IPS-18a (cell line): ENCODE measurements at regions not wholly inside any gene's neighbourhood (a gene's known extent, or its start where the extent isn't known, plus 50 kb on each side); places are given as distances from the start of the nearest gene placed in this dataset.

Experiments
- H3K27ac ChIP-seq: one replicate; pipeline ENCODE4 v1.5.1; 2013; ENCODE audit warnings: low read length
- H3K27me3 ChIP-seq: one replicate; pipeline ENCODE4 v1.6.1; 2013; ENCODE audit warnings: mild to moderate bottlenecking, low read length; ENCODE audit not compliant: control insufficient read depth, insufficient read depth
- H3K36me3 ChIP-seq: one replicate; pipeline ENCODE4 v1.6.1; 2013; ENCODE audit warnings: low read depth, low read length; ENCODE audit not compliant: control insufficient read depth
- H3K4me1 ChIP-seq: one replicate; pipeline ENCODE4 v1.6.1; 2013; ENCODE audit warnings: low read depth, low read length; ENCODE audit not compliant: control insufficient read depth
- H3K4me3 ChIP-seq: one replicate; pipeline ENCODE4 v1.5.1; 2013; ENCODE audit warnings: low read length
- H3K9ac ChIP-seq: one replicate; pipeline ENCODE4 v1.6.1; 2013; ENCODE audit warnings: mild to moderate bottlenecking, low read length, moderate library complexity
- H3K9me3 ChIP-seq: one replicate; pipeline ENCODE4 v1.6.1; 2013; ENCODE audit warnings: low read depth, low read length; ENCODE audit not compliant: control insufficient read depth

DNA sequence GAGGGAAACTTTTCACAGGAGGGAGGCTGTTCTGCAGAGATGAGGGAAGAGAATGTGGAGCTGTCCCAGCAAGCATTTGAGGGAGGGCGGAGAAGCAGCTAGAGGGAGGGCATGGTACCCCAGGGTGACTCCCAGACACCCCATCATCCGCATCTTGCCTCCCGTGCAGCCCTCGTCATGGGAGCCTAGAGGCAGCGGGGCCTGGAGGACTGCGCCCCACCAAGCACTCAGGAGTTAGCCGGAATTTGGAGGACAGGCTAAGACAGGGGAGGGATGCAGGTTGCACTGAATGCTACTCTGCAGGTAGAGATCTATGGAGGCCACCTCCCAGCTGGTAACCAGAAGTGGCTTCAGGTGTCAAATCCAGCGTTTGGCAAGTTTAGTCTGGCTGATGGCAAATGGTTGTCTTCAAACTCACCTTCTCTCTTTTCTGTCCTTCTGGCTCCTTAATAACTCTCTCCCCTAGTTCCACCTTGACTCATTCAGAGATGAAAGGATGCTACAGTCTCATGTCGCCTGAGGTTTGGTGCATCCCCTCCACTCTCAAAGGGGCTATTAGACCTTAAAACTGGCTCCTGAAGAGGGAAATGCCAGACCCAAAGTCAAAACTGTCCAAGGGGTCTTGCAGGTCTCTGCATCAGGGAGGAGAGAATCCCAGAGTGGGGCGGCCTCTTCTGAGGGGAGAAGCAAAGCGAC lies 155.9 kb upstream of the TLE3 start:
- Histone ChIP-seq H3K9ac (no peak overlapping the region), H3K27me3 (no peaks in the 10 kb centered on the region), H3K27ac (no peak overlapping the region), H3K4me3 (no peak overlapping the region), H3K4me1 (no peaks in the 10 kb centered on the region), H3K36me3 (no peaks in the 10 kb centered on the region), H3K9me3 (no peaks in the 10 kb centered on the region)

DNA sequence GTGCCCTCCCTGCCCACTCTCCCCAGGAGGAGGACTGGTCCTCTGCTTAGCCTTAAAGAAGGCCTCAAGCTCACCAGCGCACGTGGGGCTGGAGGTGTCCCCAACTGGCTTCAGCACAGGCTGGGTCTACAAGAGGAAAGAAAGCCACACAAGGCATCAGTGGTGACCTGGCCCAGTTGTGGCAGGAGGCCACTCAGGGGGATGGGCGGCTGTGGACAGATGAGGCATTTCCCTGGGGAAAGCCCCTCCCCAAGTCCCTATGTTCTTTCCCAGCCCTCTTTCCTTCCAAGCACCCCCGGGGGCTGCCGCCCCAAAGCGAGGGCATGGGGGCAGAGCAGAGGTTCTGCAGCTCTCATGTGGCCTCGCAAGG lies 155.2 kb upstream of the TLE3 start:
- Histone ChIP-seq H3K36me3 (no peaks in the 10 kb centered on the region), H3K27me3 (no peaks in the 10 kb centered on the region), H3K9me3 (no peaks in the 10 kb centered on the region), H3K4me3 (no peak overlapping the region), H3K4me1 (peaks cover 6% of the 10 kb centered on the region), H3K9ac (no peak overlapping the region), H3K27ac (no peak overlapping the region)

DNA sequence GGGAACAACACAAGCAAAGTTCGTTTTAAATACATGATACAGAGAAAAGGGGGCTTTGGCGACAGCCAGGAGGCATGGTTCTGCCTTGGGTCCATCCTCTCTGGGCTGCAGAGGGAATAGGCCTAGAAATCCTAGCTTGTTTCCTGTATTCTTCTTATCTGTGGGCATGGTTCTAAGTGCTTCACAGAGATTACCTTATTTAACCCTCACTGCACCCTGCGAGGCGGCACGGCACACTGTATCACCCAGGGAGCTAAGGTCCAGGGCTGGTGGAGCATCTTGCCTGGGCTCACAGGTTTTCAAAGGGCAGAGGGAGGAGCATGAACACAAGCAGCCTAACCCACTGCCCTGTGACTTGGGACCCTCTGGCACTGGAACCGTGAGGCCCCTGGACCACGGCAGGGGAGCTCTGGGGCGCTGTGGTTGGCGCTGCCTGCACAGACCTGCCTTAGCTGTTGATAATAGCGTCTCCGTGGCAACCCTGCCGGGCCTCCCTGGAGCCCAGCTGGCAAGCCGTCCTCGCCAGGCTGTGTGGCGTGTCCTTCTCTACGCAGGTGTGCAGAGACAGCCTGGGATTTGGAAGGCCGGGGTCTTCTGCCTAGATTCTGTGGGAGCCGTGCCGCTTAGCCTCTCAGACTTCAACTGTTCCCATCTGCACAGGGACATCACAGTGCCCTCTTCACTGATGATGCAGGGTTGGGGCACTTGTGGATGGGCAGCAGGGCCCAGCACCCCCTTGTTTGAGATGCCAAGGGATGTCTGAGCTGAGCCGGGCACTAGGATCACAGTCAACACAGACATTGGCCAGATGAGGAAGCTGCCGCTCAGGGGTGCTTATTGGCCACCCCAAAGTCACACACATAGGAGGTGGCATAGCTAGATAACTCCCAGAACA lies 154.6 kb upstream of the TLE3 start:
- Histone ChIP-seq H3K9ac (no peak overlapping the region), H3K36me3 (no peaks in the 10 kb centered on the region), H3K4me1 (peaks cover 9% of the 10 kb centered on the region), H3K27me3 (no peaks in the 10 kb centered on the region), H3K4me3 (no peak overlapping the region), H3K9me3 (no peaks in the 10 kb centered on the region), H3K27ac (no peak overlapping the region)

DNA sequence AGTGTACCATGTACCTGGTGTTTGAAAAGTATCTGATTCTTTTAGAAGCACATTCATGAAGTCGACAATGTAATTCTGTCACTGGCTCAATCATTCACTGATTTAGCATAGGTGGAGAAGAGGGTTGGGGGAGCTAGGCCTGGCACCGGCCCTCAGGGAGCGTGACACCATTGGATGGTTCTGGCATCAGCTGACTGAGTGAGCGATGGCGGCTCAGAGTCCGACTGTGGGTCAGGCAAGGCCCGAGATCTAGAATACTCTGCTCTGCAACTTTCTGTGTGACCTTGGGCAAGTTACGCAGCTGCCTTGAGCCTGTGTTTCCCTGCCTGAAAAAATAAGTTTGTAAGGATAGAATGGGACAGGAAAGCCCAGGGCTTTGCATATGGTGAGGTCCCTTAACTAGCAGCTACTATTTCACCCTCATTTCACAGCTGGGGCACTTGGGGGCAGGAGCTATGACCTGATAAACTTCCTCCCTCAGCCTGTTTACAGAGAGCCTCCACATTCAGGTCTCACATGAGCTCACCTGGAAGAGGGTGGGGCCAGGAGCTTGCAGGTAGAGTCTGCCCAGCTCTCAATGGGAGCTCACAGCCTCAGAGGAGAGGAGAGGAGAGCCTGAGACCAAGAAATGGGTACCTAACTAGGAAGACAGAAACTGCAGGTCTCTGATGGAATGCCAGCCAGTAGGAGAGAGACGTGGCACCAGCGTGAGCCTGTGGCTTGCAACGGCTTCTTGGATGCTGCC lies 153.7 kb upstream of the TLE3 start:
- Histone ChIP-seq H3K4me3 (no peak overlapping the region), H3K27me3 (no peaks in the 10 kb centered on the region), H3K4me1 (peaks cover 9% of the 10 kb centered on the region), H3K9ac (no peak overlapping the region), H3K27ac (no peak overlapping the region), H3K9me3 (no peaks in the 10 kb centered on the region), H3K36me3 (no peaks in the 10 kb centered on the region)

DNA sequence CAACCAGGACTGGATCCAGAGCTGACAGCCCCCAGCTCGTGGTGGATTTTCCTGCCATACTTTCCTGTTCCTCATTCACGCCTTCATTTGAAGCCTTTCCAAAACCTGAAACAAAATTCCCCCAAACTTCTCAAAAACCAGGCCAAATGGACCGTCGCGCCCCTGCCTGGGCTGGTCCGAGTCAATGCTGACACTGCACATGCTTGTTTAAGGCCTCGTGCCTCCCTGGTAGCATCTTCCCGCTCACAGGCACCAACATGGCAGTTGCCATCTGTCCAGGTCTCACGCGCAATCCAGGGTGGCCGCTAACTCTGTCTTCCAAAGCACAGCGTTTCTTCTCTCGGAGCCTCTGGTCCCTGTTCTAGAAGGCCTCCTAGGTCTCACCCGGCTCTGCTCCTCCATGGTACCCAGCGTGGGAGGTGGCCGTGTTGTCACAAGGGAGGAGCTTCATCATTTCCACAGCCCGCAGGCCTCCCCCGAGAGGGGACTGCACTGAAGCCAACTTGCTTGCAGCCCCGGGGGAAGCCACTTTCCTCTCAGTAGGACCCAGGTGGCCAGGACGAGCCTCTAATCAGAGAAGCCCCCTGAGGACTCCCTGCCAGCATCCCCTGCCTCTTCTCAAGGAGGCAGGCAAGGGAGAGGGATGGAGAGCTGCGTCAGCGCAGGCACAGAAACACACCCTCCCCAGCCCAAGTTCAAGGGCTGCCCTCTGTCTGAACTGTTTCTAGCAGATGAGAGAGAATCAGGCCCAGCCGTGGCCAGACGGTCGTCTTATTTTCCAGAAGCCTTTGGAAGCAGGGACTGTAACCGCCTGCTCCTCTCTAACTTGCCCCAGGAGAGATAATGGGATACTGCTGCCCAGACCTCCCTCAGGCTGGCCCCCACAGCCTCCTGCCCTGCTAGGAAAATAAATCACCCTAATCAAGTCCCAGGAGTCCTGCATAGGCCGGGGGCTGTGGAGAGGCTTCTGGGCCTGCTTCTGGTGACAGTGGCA lies 152.8 kb upstream of the TLE3 start:
- peaks cover 9% of the 10 kb centered on the region for H3K4me1 ChIP-seq
- no peaks in the 10 kb centered on the region for H3K9me3 ChIP-seq
- no peak overlapping the region for H3K27ac ChIP-seq
- H3K36me3 ChIP-seq, result no peaks in the 10 kb centered on the region
- H3K4me3 ChIP-seq, result no peak overlapping the region
- H3K9ac ChIP-seq, result no peak overlapping the region
- H3K27me3 ChIP-seq, result no peaks in the 10 kb centered on the region

DNA sequence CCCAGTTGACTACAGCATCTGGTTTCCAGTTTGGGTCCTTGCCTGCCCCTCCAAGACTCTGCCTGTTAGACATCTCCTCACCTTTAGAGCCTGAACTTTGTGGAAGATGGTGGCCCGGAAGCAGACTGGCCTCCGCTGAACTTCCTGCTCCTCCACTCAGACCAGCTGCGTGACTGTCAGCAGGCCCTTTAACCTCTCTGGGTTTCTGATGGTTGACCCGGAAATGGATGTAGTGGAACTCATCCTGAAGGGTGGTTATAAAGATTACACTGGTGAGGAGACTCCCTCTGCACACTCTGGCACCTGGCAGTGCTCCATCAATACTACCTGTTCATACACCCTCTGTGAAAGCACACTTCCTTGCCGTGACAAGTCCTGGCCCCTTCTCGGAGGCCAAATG lies 151.9 kb upstream of the TLE3 start:
- Histone ChIP-seq H3K27me3 (no peaks in the 10 kb centered on the region), H3K9me3 (no peaks in the 10 kb centered on the region), H3K4me1 (peaks cover 9% of the 10 kb centered on the region), H3K9ac (no peak overlapping the region), H3K27ac (no peak overlapping the region), H3K36me3 (no peaks in the 10 kb centered on the region), H3K4me3 (no peak overlapping the region)

DNA sequence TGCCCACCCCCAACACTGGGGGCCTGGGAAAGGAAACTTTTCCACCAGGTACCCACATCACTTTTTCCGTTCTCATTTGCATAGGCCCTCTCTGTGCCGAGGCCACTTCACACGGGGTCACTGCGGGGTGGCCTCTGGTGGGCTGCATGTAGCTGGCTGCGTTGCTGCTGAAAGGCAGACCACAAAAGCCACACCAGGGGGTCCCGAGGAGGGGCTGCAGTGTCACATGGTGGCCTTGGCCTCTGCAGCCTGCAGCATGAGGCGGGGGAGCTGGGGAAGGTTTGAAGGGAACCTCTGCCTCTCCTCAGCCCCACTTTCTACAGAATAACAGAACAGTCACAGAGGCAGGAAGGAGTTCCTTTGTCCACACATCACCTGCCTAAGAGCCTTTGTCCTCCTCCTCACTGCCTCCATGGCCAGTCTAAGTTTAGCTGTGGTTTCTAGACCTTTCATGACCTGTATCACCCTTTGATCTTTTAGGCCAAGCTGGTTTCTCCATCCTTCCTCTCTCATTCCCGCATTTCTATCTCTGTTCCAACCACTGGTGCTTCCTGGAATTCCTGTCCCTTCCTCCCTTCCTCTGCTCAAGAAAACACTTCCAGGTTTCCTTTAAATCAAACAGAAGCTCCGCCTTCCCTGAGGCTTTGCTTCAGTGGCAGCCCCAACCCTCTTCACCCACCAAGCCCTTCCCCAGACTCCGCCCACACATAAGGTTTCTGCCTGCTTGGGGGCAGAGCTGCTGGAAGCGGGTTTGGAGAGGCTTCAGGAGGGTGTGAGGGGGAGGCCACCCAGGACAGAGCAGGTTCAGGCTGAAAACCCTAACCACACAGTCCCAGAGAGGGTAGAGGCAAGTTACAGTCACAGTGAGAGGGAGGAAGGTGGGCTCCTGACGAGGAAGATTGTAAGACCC lies 150.7 kb upstream of the TLE3 start:
- Histone ChIP-seq H3K9me3 (no peaks in the 10 kb centered on the region), H3K27me3 (no peaks in the 10 kb centered on the region), H3K36me3 (no peaks in the 10 kb centered on the region), H3K27ac (no peak overlapping the region), H3K9ac (no peak overlapping the region), H3K4me3 (no peak overlapping the region), H3K4me1 (peaks cover 9% of the 10 kb centered on the region)

DNA sequence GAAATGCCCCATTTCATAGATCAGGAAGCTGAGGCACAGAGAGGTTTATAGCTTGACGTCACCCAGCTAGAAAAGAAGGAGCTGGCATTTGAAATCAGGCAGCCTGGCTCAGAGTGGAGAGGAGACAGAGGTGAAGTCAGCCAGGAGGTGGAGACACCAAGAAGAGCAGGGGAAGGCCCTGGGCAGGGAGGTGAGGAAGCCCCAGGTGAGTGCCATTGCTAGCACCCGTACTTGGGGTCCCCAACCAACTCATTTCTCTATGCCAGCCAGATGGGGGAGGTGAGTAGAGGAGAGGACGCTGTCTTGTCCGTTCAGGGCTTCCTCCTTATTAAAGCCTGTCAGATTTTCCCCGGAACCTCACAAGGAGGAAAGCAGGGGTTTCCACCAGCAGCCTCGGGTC lies 149.6 kb upstream of the TLE3 start:
- Histone ChIP-seq H3K4me1 (peaks cover 15% of the 10 kb centered on the region), H3K27ac (no peak overlapping the region), H3K36me3 (no peaks in the 10 kb centered on the region), H3K9ac (no peak overlapping the region), H3K4me3 (no peak overlapping the region), H3K27me3 (no peaks in the 10 kb centered on the region), H3K9me3 (no peaks in the 10 kb centered on the region)

DNA sequence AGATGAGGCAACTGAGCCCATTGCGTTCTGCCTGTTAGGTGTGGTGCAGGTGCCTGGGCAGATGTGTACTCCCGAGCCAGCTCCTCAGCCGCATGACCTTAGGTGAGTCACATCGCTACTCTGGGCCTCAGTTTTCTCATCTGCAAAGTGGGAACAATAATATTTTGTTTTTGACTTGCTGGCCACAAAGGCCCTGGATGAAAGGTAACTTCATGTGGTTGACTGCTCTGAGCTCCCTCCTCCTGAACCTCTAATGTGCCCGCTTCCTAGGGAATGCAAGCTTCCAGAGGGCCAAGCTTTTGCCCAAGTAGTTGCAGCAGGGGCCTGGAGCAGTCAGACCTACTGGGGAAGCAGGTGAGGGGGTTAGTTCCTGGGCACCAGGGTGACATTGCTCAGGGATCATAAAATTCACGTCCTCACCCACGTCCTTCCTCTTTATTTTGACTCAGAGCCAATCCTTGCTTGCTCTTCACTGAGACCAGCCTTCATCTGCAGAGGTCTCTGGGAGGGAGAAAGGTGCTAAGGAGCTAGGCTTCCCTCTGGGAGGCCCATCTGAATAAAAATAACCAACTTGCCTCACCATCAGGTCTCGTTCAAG lies 149.0 kb upstream of the TLE3 start:
- Histone ChIP-seq H3K27me3 (no peaks in the 10 kb centered on the region), H3K36me3 (no peaks in the 10 kb centered on the region), H3K27ac (no peak overlapping the region), H3K9ac (no peak overlapping the region), H3K9me3 (no peaks in the 10 kb centered on the region), H3K4me1 (peaks cover 15% of the 10 kb centered on the region), H3K4me3 (no peak overlapping the region)
